IMR-90 (cell line): ENCODE measurements at regions not wholly inside any gene's neighbourhood (a gene's known extent, or its start where the extent isn't known, plus 50 kb on each side); places are given as distances from the start of the nearest gene placed in this dataset.
A peak's percentile ranks its signal among the peaks of the same experiment; 100 is the strongest.

Experiments used
- ATAC-seq: fragments of 200-7000 bp; cut with Tn5 transposase; 2 replicates; pipeline ENCODE4 v1.9.1; 2020; ENCODE audit warnings: low read depth, mild to moderate bottlenecking, moderate library complexity
- BruUV-seq: library from RNA; stranded (reverse); fragments of 400-500 nt; replicated peaks from 2 replicates; lab custom pipeline; 2021; lab: Mats Ljungman, UMichigan
- CTCF ChIA-PET: fragments of 300-600 bp; formaldehyde crosslinking; extraction: SDS; loops from one replicate; lab custom pipeline; 2021; ENCODE audit warnings: antibody characterized with exemption; lab: Yijun Ruan, JAX
- POLR2A ChIA-PET: fragments of 300-600 bp; sonication (Branson Sonifier 250); formaldehyde crosslinking; loops from one replicate; lab custom pipeline; 2022; ENCODE audit warnings: antibody characterized with exemption; ENCODE audit not compliant: unreplicated experiment; lab: Charles Lee
- DNase-seq: peaks from one replicate; pipeline ENCODE4 v3.0.0; 2013
- H2AFZ ChIP-seq: replicated peaks from 2 replicates; pipeline ENCODE3; 2013; ENCODE audit warnings: low read length, mild to moderate bottlenecking; ENCODE audit not compliant: poor library complexity
- H2AK5ac ChIP-seq: 2 replicates; pipeline ENCODE4 v1.6.1; 2013; ENCODE audit warnings: low read depth, low read length, inconsistent platforms
- H2AK9ac ChIP-seq: replicated peaks from 2 replicates; pipeline ENCODE3; 2013; ENCODE audit warnings: mild to moderate bottlenecking, low read depth, low read length, moderate library complexity; ENCODE audit not compliant: poor library complexity
- H2BK120ac ChIP-seq: 2 replicates; pipeline ENCODE4 v1.6.1; 2013; ENCODE audit warnings: low read depth, low read length, inconsistent platforms
- H2BK15ac ChIP-seq: 3 replicates; pipeline ENCODE4 v1.6.1; 2013; ENCODE audit warnings: low read depth, low read length, inconsistent platforms
- H2BK20ac ChIP-seq: 2 replicates; pipeline ENCODE4 v1.6.1; 2013; ENCODE audit warnings: low read depth, mild to moderate bottlenecking, inconsistent platforms, low read length, moderate library complexity
- H2BK5ac ChIP-seq: 2 replicates; pipeline ENCODE4 v1.6.1; 2013; ENCODE audit warnings: mild to moderate bottlenecking, low read depth, low read length, inconsistent platforms; ENCODE audit not compliant: poor library complexity, severe bottlenecking
- H3K14ac ChIP-seq: replicated peaks from 2 replicates; pipeline ENCODE4 v1.6.1; 2013; ENCODE audit warnings: low read depth, low read length, inconsistent platforms
- H3K18ac ChIP-seq: 2 replicates; pipeline ENCODE4 v1.6.1; 2013; ENCODE audit warnings: low read depth, low read length, control low read depth
- H3K23ac ChIP-seq: 2 replicates; pipeline ENCODE4 v1.6.1; 2013; ENCODE audit warnings: low read depth, low read length, inconsistent platforms
- H3K27ac ChIP-seq: 2 replicates; pipeline ENCODE4 v1.5.1; 2013; ENCODE audit warnings: mild to moderate bottlenecking, control low read depth, low read length; ENCODE audit not compliant: insufficient read depth
- H3K27me3 ChIP-seq: 2 replicates; pipeline ENCODE4 v1.6.1; 2013; ENCODE audit warnings: low read length; ENCODE audit not compliant: control insufficient read depth, insufficient read depth
- H3K36me3 ChIP-seq: 2 replicates; pipeline ENCODE4 v1.6.1; 2013; ENCODE audit warnings: low read length, mixed read lengths; ENCODE audit not compliant: control insufficient read depth, insufficient read depth
- H3K4ac ChIP-seq: 2 replicates; pipeline ENCODE4 v1.6.1; 2013; ENCODE audit warnings: low read depth, low read length, inconsistent platforms
- H3K4me1 ChIP-seq: 2 replicates; pipeline ENCODE4 v1.6.1; 2013; ENCODE audit warnings: low read length, mixed read lengths; ENCODE audit not compliant: control insufficient read depth, insufficient read depth
- H3K4me2 ChIP-seq: 2 replicates; pipeline ENCODE4 v1.6.1; 2013; ENCODE audit warnings: low read depth, mild to moderate bottlenecking, control low read depth, low read length, moderate library complexity
- H3K4me3 ChIP-seq: 2 replicates; pipeline ENCODE4 v1.5.1; 2013; ENCODE audit warnings: low read depth, mild to moderate bottlenecking, control low read depth, low read length, moderate library complexity; ENCODE audit not compliant: insufficient read depth
- H3K56ac ChIP-seq: 2 replicates; pipeline ENCODE4 v1.6.1; 2013; ENCODE audit warnings: low read length, inconsistent platforms; ENCODE audit not compliant: insufficient read depth; ENCODE audit errors: extremely low read depth
- H3K79me1 ChIP-seq, 2 experiments: 2 replicates each; pipeline ENCODE4 v1.6.1; 2013; ENCODE audit warnings: low read length in 2 of 2, inconsistent platforms in 1 of 2, low read depth in 1 of 2
- H3K9ac ChIP-seq: 2 replicates; pipeline ENCODE4 v1.6.1; 2013; ENCODE audit warnings: low read depth, low read length, control low read depth
- H3K9me1 ChIP-seq: 2 replicates; pipeline ENCODE4 v1.6.1; 2013; ENCODE audit warnings: low read length, inconsistent platforms; ENCODE audit not compliant: insufficient read depth
- H3K9me3 ChIP-seq: 2 replicates; pipeline ENCODE4 v1.6.1; 2013; ENCODE audit warnings: low read length; ENCODE audit not compliant: control insufficient read depth, insufficient read depth
- H4K20me1 ChIP-seq: 2 replicates; pipeline ENCODE4 v1.6.1; 2013; ENCODE audit warnings: low read length, inconsistent platforms; ENCODE audit not compliant: insufficient read depth
- H4K5ac ChIP-seq: 2 replicates; pipeline ENCODE4 v1.6.1; 2013; ENCODE audit warnings: mild to moderate bottlenecking, low read depth, low read length, control low read depth
- H4K8ac ChIP-seq, 2 experiments: 2 replicates each; pipeline ENCODE4 v1.6.1; 2013; ENCODE audit warnings: low read depth in 2 of 2, low read length in 2 of 2, control low read depth in 1 of 2, inconsistent platforms in 1 of 2
- H4K91ac ChIP-seq: 2 replicates; pipeline ENCODE4 v1.6.1; 2013; ENCODE audit warnings: low read depth, low read length, inconsistent platforms; ENCODE audit not compliant: insufficient read depth
- CEBPB ChIP-seq: IDR thresholded peaks from 2 replicates; pipeline ENCODE4 v1.6.1; 2012; ENCODE audit warnings: low read depth, low read length, improper control_type of control experiment
- FOS ChIP-seq: fragments of 150-350 bp; IDR thresholded peaks from 2 replicates; pipeline ENCODE4 v1.6.1; 2016; ENCODE audit warnings: low read depth, low read length
- NFE2L2 ChIP-seq: fragments of 150-350 bp; IDR thresholded peaks from 2 replicates; pipeline ENCODE4 v1.6.1; 2016; ENCODE audit warnings: low read depth, mild to moderate bottlenecking, low read length
- USF2 ChIP-seq: fragments of 150-350 bp; IDR thresholded peaks from 2 replicates; pipeline ENCODE4 v1.6.1; 2017; ENCODE audit warnings: mild to moderate bottlenecking, antibody characterized with exemption, low read length, low read depth
- WGBS, 2 experiments: methylation state at CpG; one replicate each; pipeline versions ENCODE4 v1.1.5 to v1.1.7; 2013; ENCODE audit warnings: missing lambda C conversion rate in 2 of 2; ENCODE audit not compliant: insufficient read length in 1 of 2; ENCODE audit errors: extremely low coverage in 2 of 2; 5-methylcytosine and 5-hydroxymethylcytosine counted together
- dilution Hi-C: fragments of 300-500 bp; cut with HindIII; formaldehyde crosslinking; loops from one replicate; pipeline ENCODE4 v1.14.3; 2018; ENCODE audit warnings: low sequenced_read_pairs; ENCODE audit not compliant: unreplicated experiment
- in situ Hi-C: fragments of 300-500 bp; cut with MboI; formaldehyde crosslinking; loops from 3 replicates; pipeline ENCODE4 v1.14.3; 2019; ENCODE audit warnings: low sequenced_read_pairs, inconsistent platforms, mixed read lengths
- intact Hi-C: fragments of 100-400 bp; cut with micrococcal nuclease; formaldehyde crosslinking; loops from 2 replicates; pipeline ENCODE4 v1.10.0; 2022

DNA sequence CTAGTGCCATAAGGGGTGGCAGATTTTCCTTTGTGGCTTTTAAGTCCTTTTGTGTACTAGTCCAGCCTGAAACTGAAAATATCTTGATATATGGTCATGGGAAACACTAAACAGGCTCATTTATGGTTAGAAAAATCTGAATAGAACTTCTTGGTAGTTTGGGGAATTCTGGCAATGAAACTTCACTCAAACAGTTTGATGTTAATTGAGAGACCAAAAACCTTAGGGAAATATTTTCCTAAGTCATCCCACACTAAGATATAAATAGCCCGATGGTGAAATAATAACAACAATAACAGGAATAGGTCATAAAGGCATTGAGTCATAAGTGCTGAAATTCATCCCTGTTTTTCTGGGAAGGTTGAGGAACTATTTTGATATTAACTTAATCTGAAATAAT is 146.2 kb upstream of the SMLR1 start:
- Histone ChIP-seq H3K9me3 (no peaks in the 10 kb centered on the region), H3K79me1 (no peaks in the 10 kb centered on the region), H3K27me3 (no peaks in the 10 kb centered on the region), H2BK120ac (peak overlapping the region; percentile 61; the same call in 1 of the 2 replicates), H4K8ac (peak overlapping the region in 1 of 2 experiments; percentile 47; a peak in 1 of 4 replicates), H3K4me2 (peak overlapping the region; percentile 62; the same call in 1 of the 2 replicates), H3K4me3 (no peak overlapping the region), H2BK5ac (peak overlapping the region; percentile 67), H2AFZ (no peak overlapping the region), H3K23ac (no peak overlapping the region), H3K4ac (peak overlapping the region; percentile 44; the same call in 1 of the 2 replicates), H2AK5ac (no peak overlapping the region), H4K20me1 (no peaks in the 10 kb centered on the region), H3K9ac (no peak overlapping the region), H3K14ac (0 out of 2 replicates have a peak overlapping the region, but pooled peaks have one; percentile 34), H3K4me1 (peaks cover 4% of the 10 kb centered on the region; the same call in 1 of the 2 replicates), H2BK15ac (no peak overlapping the region), H3K36me3 (no peaks in the 10 kb centered on the region), H4K5ac (no peak overlapping the region), H3K18ac (no peak overlapping the region; the same call in 1 of the 2 replicates), H2BK20ac (peak overlapping the region; percentile 26), H2AK9ac (no peak overlapping the region), H3K27ac (no peak overlapping the region), H4K91ac (no peak overlapping the region), H3K56ac (no peak overlapping the region), H3K9me1 (peaks cover 3% of the 10 kb centered on the region; the same call in 1 of the 2 replicates)
- in situ Hi-C loops (no loop called here), intact Hi-C loops (no loop called here), dilution Hi-C loops (no loop called here)
- no CpG with 5 or more reads among the region's 1 CpG for WGBS, 2 experiments
- DNase-seq, result peak; percentile 65
- ATAC-seq, result peak; percentile 17
- ChIA-PET POLR2A (no interaction called here), CTCF (no interaction called here)
- TF ChIP-seq USF2 (no peak), CEBPB (peak; percentile 72), FOS (peak; percentile 52), NFE2L2 (peak; percentile 35; the same call in 1 of the 2 replicates)
- no TSS peak for BruUV-seq
